ENCODE measurements at regions not wholly inside any gene's neighbourhood (a gene's known extent, or its start where the extent isn't known, plus 50 kb on each side); places are given as distances from the start of the nearest gene placed in this dataset.

DNA sequence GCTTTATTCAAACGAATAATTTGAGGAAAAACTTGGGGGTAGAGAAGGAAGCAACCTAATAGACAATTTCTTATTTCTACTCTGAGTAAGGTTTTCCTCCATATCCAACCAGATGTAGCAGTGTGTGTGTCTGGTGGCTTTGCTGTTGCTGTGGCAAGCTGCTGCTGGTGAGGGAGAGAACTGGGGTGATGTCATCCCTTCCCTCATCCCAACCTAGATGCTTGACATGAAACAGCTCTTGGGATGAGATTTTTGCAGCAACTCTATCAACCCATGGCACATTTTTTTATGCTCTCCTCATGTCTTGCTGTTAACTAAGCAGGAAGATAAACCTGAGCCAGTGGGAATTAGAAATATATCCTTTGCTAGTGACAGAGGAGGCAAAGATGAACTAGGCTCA, 135.8 kb downstream of the PCSK1 start:
- TF ChIP-seq EGR1 (IDR thresholded peaks at IDR 0.05; ENCODE audit: borderline replicate concordance, low read depth, low read length) = no peak
- TF ChIP-seq, protein P1, sequence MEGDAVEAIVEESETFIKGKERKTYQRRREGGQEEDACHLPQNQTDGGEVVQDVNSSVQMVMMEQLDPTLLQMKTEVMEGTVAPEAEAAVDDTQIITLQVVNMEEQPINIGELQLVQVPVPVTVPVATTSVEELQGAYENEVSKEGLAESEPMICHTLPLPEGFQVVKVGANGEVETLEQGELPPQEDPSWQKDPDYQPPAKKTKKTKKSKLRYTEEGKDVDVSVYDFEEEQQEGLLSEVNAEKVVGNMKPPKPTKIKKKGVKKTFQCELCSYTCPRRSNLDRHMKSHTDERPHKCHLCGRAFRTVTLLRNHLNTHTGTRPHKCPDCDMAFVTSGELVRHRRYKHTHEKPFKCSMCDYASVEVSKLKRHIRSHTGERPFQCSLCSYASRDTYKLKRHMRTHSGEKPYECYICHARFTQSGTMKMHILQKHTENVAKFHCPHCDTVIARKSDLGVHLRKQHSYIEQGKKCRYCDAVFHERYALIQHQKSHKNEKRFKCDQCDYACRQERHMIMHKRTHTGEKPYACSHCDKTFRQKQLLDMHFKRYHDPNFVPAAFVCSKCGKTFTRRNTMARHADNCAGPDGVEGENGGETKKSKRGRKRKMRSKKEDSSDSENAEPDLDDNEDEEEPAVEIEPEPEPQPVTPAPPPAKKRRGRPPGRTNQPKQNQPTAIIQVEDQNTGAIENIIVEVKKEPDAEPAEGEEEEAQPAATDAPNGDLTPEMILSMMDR (IDR thresholded peaks at IDR 0.05; ENCODE audit: control extremely low read depth in 1 of 3, insufficient read depth in 1 of 3, low read depth in 1 of 3, low read length in 3 of 3) = no peak
- TF ChIP-seq EP300 (IDR thresholded peaks at IDR 0.05; ENCODE audit: borderline replicate concordance in 1 of 2, low read depth in 2 of 2, low read length in 2 of 2) = no peak
- TF ChIP-seq ASH2L (IDR thresholded peaks at IDR 0.05; ENCODE audit: low read length) = no peak
- TF ChIP-seq RXRA (IDR thresholded peaks at IDR 0.05; ENCODE audit: insufficient read depth, low read depth, low read length) = no peak
- TF ChIP-seq ATF2 (IDR thresholded peaks at IDR 0.05; ENCODE audit: low read length) = no peak
- TF ChIP-seq SP1 (IDR thresholded peaks at IDR 0.05; ENCODE audit: low read depth, low read length) = no peak
- TF ChIP-seq TBP (IDR thresholded peaks at IDR 0.05; ENCODE audit: low read depth, low read length) = no peak
- TF ChIP-seq GABPA (IDR thresholded peaks at IDR 0.05; ENCODE audit: borderline replicate concordance, insufficient read depth, low read length) = no peak

Measured in H1 (cell line).